HFFc6 (cell line): ENCODE measurements at regions not wholly inside any gene's neighbourhood (a gene's known extent, or its start where the extent isn't known, plus 50 kb on each side); places are given as distances from the start of the nearest gene placed in this dataset.
"Not testable (repeated sequence)": the region's sequence is repeated elsewhere in the genome, so short reads cannot be mapped to it uniquely, and the experiment has no call there.

ENCODE experiments used
- DNase-seq: peaks from one replicate; pipeline ENCODE4 v3.0.0-alpha.2; 2018
- H3K27ac Mint-ChIP-seq: 2 replicates; pipeline ENCODE4 v1.8.0; 2020; ENCODE audit warnings: mild to moderate bottlenecking, mixed read lengths
- H3K27me3 Mint-ChIP-seq: 2 replicates; pipeline ENCODE4 v1.8.0; 2021; ENCODE audit warnings: mild to moderate bottlenecking, moderate library complexity, mixed read lengths; ENCODE audit not compliant: insufficient read depth
- H3K36me3 Mint-ChIP-seq: 2 replicates; pipeline ENCODE4 v1.8.0; 2021; ENCODE audit warnings: low read depth, mixed read lengths
- H3K4me1 Mint-ChIP-seq: 2 replicates; pipeline ENCODE4 v1.8.0; 2020; ENCODE audit warnings: low read depth, mixed read lengths
- H3K4me3 Mint-ChIP-seq: 2 replicates; pipeline ENCODE4 v1.8.0; 2020; ENCODE audit warnings: mild to moderate bottlenecking, moderate library complexity, mixed read lengths
- H3K9me3 Mint-ChIP-seq: 2 replicates; pipeline ENCODE4 v1.8.0; 2020; ENCODE audit warnings: mild to moderate bottlenecking, mixed read lengths
- CTCF ChIP-seq: fragments of 200-600 bp; sonication (generic); IDR thresholded peaks from 2 replicates; pipeline ENCODE4 v1.5.0; 2021; ENCODE audit warnings: antibody characterized with exemption, mild to moderate bottlenecking

DNA sequence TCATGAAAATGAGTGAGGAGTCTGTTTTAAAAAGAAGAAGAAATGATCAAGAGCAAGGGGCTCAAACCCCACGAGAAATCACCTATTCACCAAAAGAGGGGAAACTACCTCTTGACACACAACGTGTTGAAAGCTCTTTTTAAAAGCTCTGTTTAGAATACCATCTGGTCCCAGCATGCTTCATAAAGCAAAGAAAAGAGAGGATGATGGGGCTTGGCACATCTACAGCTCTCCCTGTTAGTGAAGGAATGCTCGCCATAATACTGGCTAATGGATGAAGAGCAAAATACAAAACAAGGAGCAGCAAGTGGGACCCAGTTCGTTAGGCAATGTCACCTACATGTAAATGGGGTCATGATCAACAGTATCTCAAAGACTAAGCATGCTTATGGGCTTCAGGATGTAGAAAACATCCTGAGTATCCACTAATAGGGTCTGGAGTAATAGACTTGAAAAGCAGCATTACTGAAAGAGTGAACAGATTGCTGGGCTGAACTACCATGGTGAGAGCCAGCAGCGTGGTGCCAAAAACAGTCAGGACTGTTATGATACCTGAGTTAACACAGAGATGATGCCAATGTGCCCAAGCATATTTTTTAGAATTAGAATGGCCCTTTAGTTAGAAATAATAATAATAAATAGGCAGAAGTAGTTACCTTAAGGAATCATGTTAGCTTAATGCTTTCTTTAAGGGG, 159.7 kb upstream of the POU1F1 start:
- H3K27ac Mint-ChIP-seq, result no peak overlapping the region
- no peaks in the 10 kb centered on the region for H3K9me3 Mint-ChIP-seq
- DNase-seq, result no peak
- H3K27me3 Mint-ChIP-seq, result peaks cover 5% of the 10 kb centered on the region; the same call in 1 of the 2 replicates
- TF ChIP-seq CTCF, result no peak
- no peak overlapping the region for H3K4me3 Mint-ChIP-seq
- peaks cover 70% of the 10 kb centered on the region for H3K4me1 Mint-ChIP-seq
- H3K36me3 Mint-ChIP-seq, result no peaks in the 10 kb centered on the region

GRCh38 chr3:87433445-87433844, 157.1 kb upstream of the POU1F1 start:
- DNase-seq, result not testable (repeated sequence)

DNA sequence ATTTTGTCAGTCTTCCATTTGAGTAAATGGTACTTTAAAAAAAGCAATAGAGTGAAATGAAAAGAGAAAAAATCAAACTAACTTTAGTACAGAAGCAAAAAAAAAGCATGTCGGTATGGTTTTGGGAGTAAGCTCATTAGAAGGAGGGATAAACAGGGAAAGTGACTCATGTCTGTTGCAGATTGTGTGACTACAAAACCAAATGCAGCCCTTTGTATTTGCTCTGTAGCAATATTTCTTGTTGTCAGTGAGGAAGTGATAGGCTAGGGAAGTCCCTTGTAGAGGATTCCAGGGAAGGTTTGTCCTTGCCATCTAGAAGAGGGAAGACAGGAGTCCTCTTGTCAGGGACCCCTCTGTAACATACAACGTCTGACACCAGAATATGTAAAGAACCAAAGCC, 150.5 kb upstream of the POU1F1 start:
- peaks cover 7% of the 10 kb centered on the region; the same call in 1 of the 2 replicates for H3K36me3 Mint-ChIP-seq
- H3K4me1 Mint-ChIP-seq, result peaks cover 40% of the 10 kb centered on the region
- peaks cover 7% of the 10 kb centered on the region; the same call in 1 of the 2 replicates for H3K27me3 Mint-ChIP-seq

More at GRCh38 chr3:87433445-87433844, 157.1 kb upstream of the POU1F1 start:
- H3K4me3 Mint-ChIP-seq, H3K36me3 Mint-ChIP-seq, H3K27me3 Mint-ChIP-seq, H3K9me3 Mint-ChIP-seq, H3K27ac Mint-ChIP-seq: not testable (repeated sequence)
- peaks cover 60% of the 10 kb centered on the region for H3K4me1 Mint-ChIP-seq

GRCh38 chr3:87425056-87425455, 148.7 kb upstream of the POU1F1 start:
- Mint-ChIP-seq H3K9me3 (peaks cover 5% of the 10 kb centered on the region), H3K4me3 (no peak overlapping the region), H3K27ac (no peak overlapping the region), H3K27me3 (peaks cover 7% of the 10 kb centered on the region; the same call in 1 of the 2 replicates), H3K36me3 (peaks cover 7% of the 10 kb centered on the region; the same call in 1 of the 2 replicates), H3K4me1 (peaks cover 41% of the 10 kb centered on the region)
- no peak for DNase-seq
- TF ChIP-seq CTCF, result no peak

More for the DNA sequence above, 150.5 kb upstream of the POU1F1 start:
- TF ChIP-seq CTCF, result no peak
- Mint-ChIP-seq H3K9me3 (peaks cover 5% of the 10 kb centered on the region), H3K27ac (peak overlapping the region; percentile 51; the same call in 1 of the 2 replicates), H3K4me3 (peak overlapping the region; percentile 42; the same call in 1 of the 2 replicates)
- peak; percentile 19 for DNase-seq

- Mint-ChIP-seq H3K9me3 (peaks cover 2% of the 10 kb centered on the region), H3K36me3 (peaks cover 2% of the 10 kb centered on the region; the same call in 1 of the 2 replicates), H3K27ac (no peak overlapping the region), H3K4me3 (no peak overlapping the region), H3K27me3 (peaks cover 6% of the 10 kb centered on the region; the same call in 1 of the 2 replicates), H3K4me1 (peaks cover 36% of the 10 kb centered on the region)
- TF ChIP-seq CTCF, result no peak
- no peak for DNase-seq
These were observed 147.0 kb upstream of the POU1F1 start for GRCh38 chr3:87423336-87423735.

- no peaks in the 10 kb centered on the region; the same call in 1 of the 2 replicates for H3K36me3 Mint-ChIP-seq
- peaks cover 32% of the 10 kb centered on the region for H3K4me1 Mint-ChIP-seq
- no peak for DNase-seq
- H3K4me3 Mint-ChIP-seq, result no peak overlapping the region
- no peak overlapping the region for H3K27ac Mint-ChIP-seq
- peaks cover 6% of the 10 kb centered on the region; the same call in 1 of the 2 replicates for H3K27me3 Mint-ChIP-seq
- H3K9me3 Mint-ChIP-seq, result no peaks in the 10 kb centered on the region
- TF ChIP-seq CTCF, result no peak
These were observed 145.9 kb upstream of the POU1F1 start for GRCh38 chr3:87422333-87422732.
